ENCODE measurements at regions not wholly inside any gene's neighbourhood (a gene's known extent, or its start where the extent isn't known, plus 50 kb on each side); places are given as distances from the start of the nearest gene placed in this dataset.

DNA sequence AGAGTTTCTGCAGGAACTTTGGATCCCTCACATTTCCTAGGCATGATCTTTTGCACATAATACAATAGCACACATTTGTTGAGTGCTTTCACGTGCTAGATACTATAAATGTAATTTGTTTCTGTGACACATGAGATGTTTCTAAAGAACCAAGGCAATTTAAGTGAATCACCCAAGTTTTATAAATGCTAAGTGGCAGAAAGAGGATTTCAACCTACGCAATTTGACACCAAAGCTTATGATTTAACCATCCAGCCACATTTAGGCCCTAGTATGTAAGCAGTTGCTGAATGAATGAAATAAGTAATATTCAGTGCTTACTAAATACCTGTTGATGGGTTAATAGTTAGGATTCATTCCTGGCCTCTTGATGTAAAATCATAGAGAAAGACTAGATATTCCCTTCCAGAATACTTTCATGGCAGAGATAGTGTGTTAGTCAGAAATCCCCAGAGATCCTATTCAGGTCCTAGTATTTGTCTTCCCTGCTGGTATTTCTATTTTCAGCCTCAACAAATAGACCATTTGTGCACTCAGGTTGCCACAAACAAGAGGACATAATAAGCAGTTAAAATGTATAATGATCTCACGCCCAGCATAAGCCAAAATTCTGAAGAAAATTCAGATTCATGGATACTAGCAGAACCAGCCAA lies 572.6 kb downstream of the IPMK start:
- Histone ChIP-seq H4K20me1 (ENCODE audit: control insufficient read depth, insufficient read depth) (no peaks in the 10 kb centered on the region), H3K9ac (ENCODE audit: control insufficient read depth, insufficient read depth, low read length) (no peak overlapping the region), H3K4me1 (ENCODE audit: control insufficient read depth, insufficient read depth, low read length) (no peaks in the 10 kb centered on the region), H3K79me2 (ENCODE audit: control insufficient read depth, insufficient read depth, low read length) (no peaks in the 10 kb centered on the region), H3K27ac (ENCODE audit: control insufficient read depth, insufficient read depth) (no peak overlapping the region), H3K4me2 (ENCODE audit: control insufficient read depth, insufficient read depth) (no peak overlapping the region), H3K9me3 (replicated peaks; ENCODE audit: control insufficient read depth, insufficient read depth, low read length) (no peaks in the 10 kb centered on the region), H3K36me3 (ENCODE audit: control insufficient read depth in 2 of 2, insufficient read depth in 2 of 2, low read length in 1 of 2) (no peaks in the 10 kb centered on the region), H3K4me3 (no peak overlapping the region), H2AFZ (ENCODE audit: control insufficient read depth, low read depth, low read length) (no peak overlapping the region), H3K27me3 (replicated peaks in 1 of 2; ENCODE audit: control insufficient read depth in 2 of 2, insufficient read depth in 2 of 2, low read length in 1 of 2) (no peaks in the 10 kb centered on the region)
- no TSS peak for BruUV-seq (replicated peaks)
- TF ChIP-seq ZBED1 (IDR thresholded peaks at IDR 0.05; ENCODE audit: borderline replicate concordance) (no peak), BMI1 (IDR thresholded peaks at IDR 0.05; ENCODE audit: borderline replicate concordance) (no peak), KLF5 (IDR thresholded peaks at IDR 0.05; ENCODE audit: partially characterized antibody) (no peak), CEBPB (IDR thresholded peaks at IDR 0.05; ENCODE audit: borderline replicate concordance in 1 of 2, low read depth in 2 of 2, low read length in 2 of 2) (no peak), CBX3 (IDR thresholded peaks at IDR 0.05; ENCODE audit: borderline replicate concordance, low read depth) (no peak), ZSCAN29 (IDR thresholded peaks at IDR 0.05) (no peak), RAD51 (IDR thresholded peaks at IDR 0.05) (no peak), EED (IDR thresholded peaks at IDR 0.05; ENCODE audit: low read depth) (no peak)
- TF ChIP-seq, protein P1, sequence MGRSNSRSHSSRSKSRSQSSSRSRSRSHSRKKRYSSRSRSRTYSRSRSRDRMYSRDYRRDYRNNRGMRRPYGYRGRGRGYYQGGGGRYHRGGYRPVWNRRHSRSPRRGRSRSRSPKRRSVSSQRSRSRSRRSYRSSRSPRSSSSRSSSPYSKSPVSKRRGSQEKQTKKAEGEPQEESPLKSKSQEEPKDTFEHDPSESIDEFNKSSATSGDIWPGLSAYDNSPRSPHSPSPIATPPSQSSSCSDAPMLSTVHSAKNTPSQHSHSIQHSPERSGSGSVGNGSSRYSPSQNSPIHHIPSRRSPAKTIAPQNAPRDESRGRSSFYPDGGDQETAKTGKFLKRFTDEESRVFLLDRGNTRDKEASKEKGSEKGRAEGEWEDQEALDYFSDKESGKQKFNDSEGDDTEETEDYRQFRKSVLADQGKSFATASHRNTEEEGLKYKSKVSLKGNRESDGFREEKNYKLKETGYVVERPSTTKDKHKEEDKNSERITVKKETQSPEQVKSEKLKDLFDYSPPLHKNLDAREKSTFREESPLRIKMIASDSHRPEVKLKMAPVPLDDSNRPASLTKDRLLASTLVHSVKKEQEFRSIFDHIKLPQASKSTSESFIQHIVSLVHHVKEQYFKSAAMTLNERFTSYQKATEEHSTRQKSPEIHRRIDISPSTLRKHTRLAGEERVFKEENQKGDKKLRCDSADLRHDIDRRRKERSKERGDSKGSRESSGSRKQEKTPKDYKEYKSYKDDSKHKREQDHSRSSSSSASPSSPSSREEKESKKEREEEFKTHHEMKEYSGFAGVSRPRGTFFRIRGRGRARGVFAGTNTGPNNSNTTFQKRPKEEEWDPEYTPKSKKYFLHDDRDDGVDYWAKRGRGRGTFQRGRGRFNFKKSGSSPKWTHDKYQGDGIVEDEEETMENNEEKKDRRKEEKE (IDR thresholded peaks at IDR 0.05): no peak
- ChIA-PET POLR2A (no interaction called here), SMC1A (ENCODE audit: uncharacterized antibody, unreplicated experiment) (interaction anchor here (1.5 kb wide), 1 partner anchor 14 kb away, joined by 3 read pairs; no protein-coding TSS in a partner anchor), CTCF (no interaction called here), RAD21 (ENCODE audit: unreplicated experiment) (no interaction called here)
- intact Hi-C loops (cut with micrococcal nuclease; ENCODE audit: unreplicated experiment): no loop called here
- in situ Hi-C loops (cut with MboI): no loop called here
- ATAC-seq (no peak), DNase-seq (ENCODE audit: low read depth, low spot score) (no peak), FAIRE-seq (no peak)
- 26% methylated on average over 3 of the region's 3 CpGs for WGBS (ENCODE audit: insufficient coverage, insufficient replicate concordance, low lambda C conversion rate, missing lambda C conversion rate)

Measured in GM12878 (cell line).